ENCODE measurements at regions not wholly inside any gene's neighbourhood (a gene's known extent, or its start where the extent isn't known, plus 50 kb on each side); places are given as distances from the start of the nearest gene placed in this dataset.

- no peaks in the 10 kb centered on the region for H3K4me1 Mint-ChIP-seq (ENCODE audit: low read depth)
- H3K9me3 Mint-ChIP-seq: no peaks in the 10 kb centered on the region
- H3K27ac Mint-ChIP-seq: no peak overlapping the region
- H3K27me3 Mint-ChIP-seq: no peaks in the 10 kb centered on the region
- no peak overlapping the region for H3K4me3 Mint-ChIP-seq
- H3K36me3 Mint-ChIP-seq (ENCODE audit: low read depth): no peaks in the 10 kb centered on the region
Observed at GRCh38 chr20:22511943-22512910, 72.1 kb downstream of the FOXA2 start.

DNA sequence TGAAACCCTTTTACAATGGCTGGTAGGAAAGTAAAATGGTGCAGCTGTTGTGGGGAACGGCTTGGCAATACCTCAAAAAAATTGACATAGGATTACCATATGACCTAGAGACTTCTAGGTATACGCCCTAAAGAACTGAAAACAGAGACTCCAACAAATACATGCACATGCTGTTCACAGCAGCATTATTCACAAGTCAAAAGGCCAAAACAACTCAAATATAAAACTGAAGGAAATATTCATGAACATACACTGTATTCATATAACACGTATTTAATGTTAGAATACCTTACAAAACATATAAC lies 74.6 kb downstream of the FOXA2 start:
- Mint-ChIP-seq H3K36me3 (ENCODE audit: low read depth) (no peaks in the 10 kb centered on the region), H3K27ac (no peak overlapping the region), H3K9me3 (no peaks in the 10 kb centered on the region), H3K4me3 (no peak overlapping the region), H3K4me1 (ENCODE audit: low read depth) (no peaks in the 10 kb centered on the region), H3K27me3 (no peaks in the 10 kb centered on the region)

- Mint-ChIP-seq H3K4me1 (ENCODE audit: low read depth) (no peaks in the 10 kb centered on the region), H3K27me3 (no peaks in the 10 kb centered on the region), H3K27ac (no peak overlapping the region), H3K9me3 (no peaks in the 10 kb centered on the region), H3K36me3 (ENCODE audit: low read depth) (no peaks in the 10 kb centered on the region), H3K4me3 (no peak overlapping the region)
Observed at GRCh38 chr20:22509090-22509842, 75.1 kb downstream of the FOXA2 start.

DNA sequence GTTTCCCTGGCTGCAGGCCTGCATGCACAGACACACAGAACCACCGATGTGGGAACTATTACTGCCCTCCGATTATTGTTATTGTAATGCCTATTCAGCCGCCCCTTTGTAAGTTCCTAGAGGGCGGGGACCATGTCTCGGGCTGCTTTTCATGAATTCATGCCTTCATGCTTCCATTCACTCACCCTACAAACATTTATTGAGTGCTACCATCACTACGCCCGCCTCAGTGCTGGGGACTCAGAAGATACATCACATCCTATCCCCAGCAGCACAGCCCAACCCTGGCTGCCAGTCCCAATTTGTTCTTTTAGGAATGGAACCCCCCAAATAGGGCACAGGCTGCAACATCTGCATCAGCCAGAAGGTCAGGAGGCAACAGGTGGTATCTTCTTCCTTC lies 75.9 kb downstream of the FOXA2 start:
- Mint-ChIP-seq H3K27ac (no peak overlapping the region), H3K9me3 (no peaks in the 10 kb centered on the region), H3K4me1 (ENCODE audit: low read depth) (no peaks in the 10 kb centered on the region), H3K36me3 (ENCODE audit: low read depth) (no peaks in the 10 kb centered on the region), H3K27me3 (no peaks in the 10 kb centered on the region), H3K4me3 (no peak overlapping the region)

DNA sequence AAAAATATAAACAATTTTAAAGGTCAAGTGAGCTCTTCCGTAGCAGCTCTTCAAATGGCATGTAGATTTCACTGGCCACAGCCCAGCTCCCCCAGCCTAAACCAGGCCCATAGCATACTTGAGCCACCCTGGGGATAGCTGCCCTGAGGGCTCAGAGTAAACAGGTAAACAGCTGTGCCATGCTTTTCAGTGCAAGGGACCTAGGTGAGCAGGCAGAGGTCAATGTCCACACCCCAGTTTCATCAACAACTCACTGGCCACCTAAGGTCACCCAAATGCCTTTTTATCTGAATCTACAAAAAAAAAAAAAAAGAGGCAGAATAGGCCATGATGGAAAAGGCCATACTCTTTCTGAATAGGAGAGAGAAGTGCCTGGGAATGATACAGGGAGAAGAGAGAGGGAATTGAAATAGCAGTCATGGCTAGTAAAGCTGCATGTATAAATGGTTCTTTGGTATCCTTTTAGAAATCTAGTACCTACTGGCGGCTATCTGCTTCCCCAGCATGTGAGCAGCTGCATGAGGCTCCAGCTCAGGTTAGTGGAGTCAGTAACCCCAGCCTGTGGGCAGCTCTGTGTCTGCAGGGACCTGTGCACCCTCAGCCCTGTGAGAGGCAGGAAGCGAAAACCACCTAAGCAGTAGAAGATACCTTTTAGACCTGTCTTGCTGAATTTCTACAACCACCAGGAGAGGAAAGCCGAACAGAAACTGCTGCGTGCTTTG lies 77.0 kb downstream of the FOXA2 start:
- Mint-ChIP-seq H3K4me3 (no peak overlapping the region), H3K9me3 (no peaks in the 10 kb centered on the region), H3K27me3 (no peaks in the 10 kb centered on the region), H3K36me3 (ENCODE audit: low read depth) (no peaks in the 10 kb centered on the region), H3K27ac (no peak overlapping the region), H3K4me1 (ENCODE audit: low read depth) (no peaks in the 10 kb centered on the region)

DNA sequence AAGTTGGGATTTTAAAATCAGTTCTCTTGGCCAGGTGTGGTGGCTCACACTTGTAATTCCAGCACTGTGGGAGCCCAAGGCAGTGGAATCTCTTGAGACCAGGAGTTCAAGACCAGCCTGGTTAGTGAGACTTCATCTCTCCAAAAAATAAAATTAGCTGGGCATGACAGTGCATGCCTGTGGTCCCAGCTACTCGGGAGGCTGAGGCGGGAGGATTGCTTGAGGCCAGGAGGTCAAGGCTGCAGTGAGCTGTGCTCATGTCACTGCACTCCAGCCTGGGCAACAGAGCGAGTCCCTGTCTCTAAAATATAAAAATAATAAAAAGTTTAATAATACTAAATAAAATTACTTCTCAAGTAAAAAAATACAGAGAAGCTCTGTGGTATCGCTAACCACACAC lies 77.5 kb downstream of the FOXA2 start:
- H3K36me3 Mint-ChIP-seq (ENCODE audit: low read depth): no peaks in the 10 kb centered on the region
- H3K9me3 Mint-ChIP-seq: no peaks in the 10 kb centered on the region
- H3K4me3 Mint-ChIP-seq: no peak overlapping the region
- H3K27me3 Mint-ChIP-seq: no peaks in the 10 kb centered on the region
- H3K27ac Mint-ChIP-seq: no peak overlapping the region
- H3K4me1 Mint-ChIP-seq (ENCODE audit: low read depth): no peaks in the 10 kb centered on the region

GRCh38 chr20:22504829-22505377 lies 79.5 kb downstream of the FOXA2 start:
- Mint-ChIP-seq H3K9me3 (no peaks in the 10 kb centered on the region), H3K27ac (no peak overlapping the region), H3K36me3 (ENCODE audit: low read depth) (no peaks in the 10 kb centered on the region), H3K4me3 (no peak overlapping the region), H3K4me1 (ENCODE audit: low read depth) (no peaks in the 10 kb centered on the region), H3K27me3 (no peaks in the 10 kb centered on the region)

DNA sequence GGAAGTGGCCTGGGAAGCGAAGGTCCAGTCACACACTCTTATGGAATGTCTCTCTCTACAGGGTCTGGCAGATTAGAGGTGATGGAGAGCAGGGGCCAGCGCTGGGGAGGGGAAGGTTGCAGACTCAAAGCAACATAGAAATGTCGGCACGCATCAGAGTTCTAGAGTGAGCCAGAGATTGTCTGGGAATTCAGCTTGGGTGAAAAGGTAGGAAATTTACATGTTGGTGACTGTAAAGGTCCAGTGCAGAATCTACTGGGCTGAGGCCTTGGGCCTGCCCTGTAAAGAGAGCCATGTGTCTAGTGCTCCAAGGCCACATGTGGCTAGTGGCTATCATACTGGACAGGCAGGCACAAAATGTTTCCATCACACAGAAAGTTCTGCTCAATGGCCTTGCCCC lies 80.8 kb downstream of the FOXA2 start:
- H3K27ac Mint-ChIP-seq: no peak overlapping the region
- no peaks in the 10 kb centered on the region for H3K9me3 Mint-ChIP-seq
- H3K4me1 Mint-ChIP-seq (ENCODE audit: low read depth): no peaks in the 10 kb centered on the region

DNA sequence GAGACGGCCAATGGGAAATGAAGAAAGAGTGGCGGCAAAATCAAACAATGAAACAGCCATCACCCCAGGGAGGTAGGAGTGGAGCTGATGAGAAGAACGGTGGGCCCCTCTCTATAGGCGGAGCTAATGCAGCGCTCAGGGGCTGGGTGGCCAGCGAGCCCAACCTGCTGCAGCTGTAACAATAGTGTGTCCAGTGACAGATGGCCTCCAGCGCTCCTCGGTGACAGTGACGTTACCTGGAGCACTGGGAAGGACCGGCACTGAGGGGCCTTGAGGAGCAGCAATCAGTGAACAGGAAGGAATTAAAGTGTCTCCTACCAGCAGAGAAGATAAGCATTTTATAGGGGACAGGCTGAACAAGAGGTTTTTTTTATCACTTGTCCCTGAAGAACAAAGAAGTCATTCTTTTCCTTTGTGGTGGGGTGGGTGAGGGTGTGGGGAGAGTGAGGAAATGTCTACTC lies 81.6 kb downstream of the FOXA2 start:
- H3K27ac Mint-ChIP-seq: no peak overlapping the region
- no peak overlapping the region for H3K4me3 Mint-ChIP-seq
- no peaks in the 10 kb centered on the region for H3K4me1 Mint-ChIP-seq (ENCODE audit: low read depth)
- no peaks in the 10 kb centered on the region for H3K9me3 Mint-ChIP-seq
- H3K27me3 Mint-ChIP-seq: no peaks in the 10 kb centered on the region
- no peaks in the 10 kb centered on the region for H3K36me3 Mint-ChIP-seq (ENCODE audit: low read depth)

More for the DNA sequence above, 80.8 kb downstream of the FOXA2 start:
- Mint-ChIP-seq H3K36me3 (ENCODE audit: low read depth) (no peaks in the 10 kb centered on the region), H3K27me3 (no peaks in the 10 kb centered on the region), H3K4me3 (no peak overlapping the region)

DNA sequence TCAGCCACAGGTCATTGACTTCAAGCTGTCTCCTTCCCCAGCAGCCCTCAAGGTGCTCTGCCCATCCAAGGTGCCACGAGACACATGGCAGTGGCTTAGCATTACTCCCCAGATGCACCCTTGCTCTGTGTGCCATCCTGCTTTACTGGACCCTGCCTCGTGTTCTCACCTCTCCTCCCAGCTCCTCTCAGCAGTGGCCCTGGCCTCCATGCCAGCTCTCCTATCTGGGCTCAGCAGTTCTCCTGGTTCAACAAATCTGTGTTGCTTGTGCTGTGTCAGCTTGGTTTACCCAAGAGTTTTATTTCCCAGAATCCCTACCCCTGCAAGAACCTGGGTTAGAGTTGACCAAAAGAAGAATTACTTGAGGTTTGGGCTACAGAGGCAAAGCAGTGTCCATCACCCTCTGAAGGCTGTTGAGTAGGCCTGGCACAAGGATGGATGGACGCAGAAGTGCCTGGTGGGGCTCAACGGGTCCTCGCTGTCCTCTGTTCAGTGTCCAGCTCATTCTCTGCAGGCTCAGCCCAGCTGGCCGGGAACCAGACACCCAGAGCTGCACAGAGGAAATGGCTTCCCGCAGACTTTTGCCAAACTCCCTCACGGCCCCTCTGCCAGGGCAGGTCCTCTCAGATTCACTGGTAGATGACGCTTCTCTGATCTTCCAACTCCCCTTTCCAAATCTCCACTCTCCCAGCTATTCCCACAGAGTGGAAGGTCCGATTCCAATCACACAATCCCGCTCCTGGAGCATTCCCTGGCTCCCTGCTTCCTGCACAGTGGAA lies 82.6 kb downstream of the FOXA2 start:
- H3K4me1 Mint-ChIP-seq (ENCODE audit: low read depth): no peaks in the 10 kb centered on the region
- H3K4me3 Mint-ChIP-seq: no peak overlapping the region
- no peaks in the 10 kb centered on the region for H3K9me3 Mint-ChIP-seq
- no peaks in the 10 kb centered on the region for H3K27me3 Mint-ChIP-seq
- H3K36me3 Mint-ChIP-seq (ENCODE audit: low read depth): no peaks in the 10 kb centered on the region
- H3K27ac Mint-ChIP-seq: no peak overlapping the region

- Mint-ChIP-seq H3K27me3 (no peaks in the 10 kb centered on the region), H3K4me1 (ENCODE audit: low read depth) (no peaks in the 10 kb centered on the region), H3K27ac (no peak overlapping the region), H3K36me3 (ENCODE audit: low read depth) (no peaks in the 10 kb centered on the region), H3K4me3 (no peak overlapping the region), H3K9me3 (no peaks in the 10 kb centered on the region)
Observed at GRCh38 chr20:22501034-22501433, 83.3 kb downstream of the FOXA2 start.

DNA sequence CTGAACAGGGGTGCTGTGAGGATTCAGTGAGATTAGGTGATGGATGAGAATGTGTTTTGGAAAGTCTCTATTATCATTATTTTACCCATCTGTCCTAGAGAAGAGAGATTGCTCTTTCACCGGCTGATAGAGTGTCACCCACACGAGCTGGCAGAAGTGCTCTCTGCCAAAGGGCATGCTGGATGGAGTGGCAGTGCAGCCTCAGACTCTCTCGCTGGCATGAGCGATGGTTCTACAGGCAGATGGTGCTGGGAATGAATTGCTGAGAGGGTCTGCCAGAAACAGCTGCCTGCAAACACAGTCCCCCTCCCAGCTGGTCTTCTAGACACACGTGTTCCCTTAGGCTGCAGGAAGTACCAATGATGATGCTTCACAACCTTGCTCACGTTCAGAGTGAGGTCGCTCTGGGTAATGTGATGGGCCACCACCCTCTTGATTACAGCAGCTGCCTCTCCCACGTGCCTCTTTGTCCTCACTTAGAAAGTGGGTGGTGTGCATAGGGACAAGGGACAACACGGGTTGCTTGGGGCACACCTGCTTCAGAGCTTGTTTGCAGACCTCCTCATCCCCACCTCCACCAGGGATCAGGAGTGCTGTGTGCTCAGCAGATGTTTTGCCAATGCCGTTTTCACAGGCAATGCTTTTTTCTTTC lies 84.7 kb downstream of the FOXA2 start:
- no peaks in the 10 kb centered on the region for H3K4me1 Mint-ChIP-seq (ENCODE audit: low read depth)
- H3K36me3 Mint-ChIP-seq (ENCODE audit: low read depth): no peaks in the 10 kb centered on the region
- H3K9me3 Mint-ChIP-seq: no peaks in the 10 kb centered on the region

GRCh38 chr20:22496817-22497216 lies 87.6 kb downstream of the FOXA2 start:
- Mint-ChIP-seq H3K4me1 (ENCODE audit: low read depth) (no peaks in the 10 kb centered on the region), H3K4me3 (no peak overlapping the region), H3K36me3 (ENCODE audit: low read depth) (no peaks in the 10 kb centered on the region), H3K27me3 (peaks cover 8% of the 10 kb centered on the region), H3K9me3 (no peaks in the 10 kb centered on the region), H3K27ac (no peak overlapping the region)

More for the DNA sequence above, 84.7 kb downstream of the FOXA2 start:
- Mint-ChIP-seq H3K4me3 (no peak overlapping the region), H3K27ac (no peak overlapping the region), H3K27me3 (no peaks in the 10 kb centered on the region)

- Mint-ChIP-seq H3K4me1 (ENCODE audit: low read depth) (no peaks in the 10 kb centered on the region), H3K4me3 (no peak overlapping the region), H3K9me3 (no peaks in the 10 kb centered on the region), H3K27me3 (peaks cover 9% of the 10 kb centered on the region), H3K36me3 (ENCODE audit: low read depth) (no peaks in the 10 kb centered on the region), H3K27ac (no peak overlapping the region)
Observed at GRCh38 chr20:22495789-22496188, 88.6 kb downstream of the FOXA2 start.

Data from stimulated activated naive CD8-positive, alpha-beta T cell treated with anti-CD3 and anti-CD28 coated beads, Interleukin-15, Interleukin-2, amounts not matched to agents 100 ng/mL and 50 ng/mL, for 24 hours (primary cell).